Activated CD4-positive, alpha-beta T cell treated with anti-CD3 and anti-CD28 coated beads, Interleukin-2, Interleukin-6, amounts not matched to agents 100 ng/mL and 50 ng/mL, durations not matched to agents 16 hours and 8 hours (primary cell): ENCODE measurements at regions not wholly inside any gene's neighbourhood (a gene's known extent, or its start where the extent isn't known, plus 50 kb on each side); places are given as distances from the start of the nearest gene placed in this dataset.
"Not testable (repeated sequence)": the region's sequence is repeated elsewhere in the genome, so short reads cannot be mapped to it uniquely, and the experiment has no call there.

Source experiments
- DNase-seq: peaks from one replicate; pipeline ENCODE4 v3.0.0-alpha.2; 2020

DNA sequence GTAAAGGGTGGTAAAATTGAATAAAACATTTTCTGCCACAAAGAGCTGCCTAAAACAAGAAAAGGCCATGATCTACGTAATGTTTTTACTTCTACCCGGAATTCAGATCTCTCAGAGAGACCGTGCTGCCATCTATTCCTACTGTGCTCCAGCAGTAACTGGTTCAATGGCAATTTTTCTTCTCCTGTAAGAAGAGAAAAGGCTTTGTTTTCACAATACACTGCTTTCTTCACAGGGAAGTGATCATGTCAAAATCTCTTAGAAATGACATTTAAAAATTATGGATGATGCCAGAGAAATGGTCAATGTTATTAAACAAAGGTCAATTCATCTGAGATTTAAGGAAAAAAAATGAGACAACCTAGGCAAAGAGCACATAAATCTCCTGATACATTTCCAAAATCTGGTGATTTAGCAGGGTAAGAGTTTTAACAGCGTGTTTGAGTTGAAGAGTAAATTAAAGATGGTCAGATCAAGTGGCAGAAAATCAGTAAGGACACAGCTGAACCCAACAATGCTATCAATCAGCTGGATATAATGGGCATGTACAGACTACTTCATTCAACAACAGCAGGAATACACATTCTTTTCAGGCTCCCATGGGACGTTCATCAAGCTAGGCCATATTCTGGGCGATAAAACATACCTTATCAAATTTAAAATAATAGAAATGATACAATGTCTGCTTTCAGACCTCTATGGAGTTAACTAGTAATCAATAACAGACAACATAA, 523.1 kb downstream of the CHSY3 start:
- DNase-seq = no peak

DNA sequence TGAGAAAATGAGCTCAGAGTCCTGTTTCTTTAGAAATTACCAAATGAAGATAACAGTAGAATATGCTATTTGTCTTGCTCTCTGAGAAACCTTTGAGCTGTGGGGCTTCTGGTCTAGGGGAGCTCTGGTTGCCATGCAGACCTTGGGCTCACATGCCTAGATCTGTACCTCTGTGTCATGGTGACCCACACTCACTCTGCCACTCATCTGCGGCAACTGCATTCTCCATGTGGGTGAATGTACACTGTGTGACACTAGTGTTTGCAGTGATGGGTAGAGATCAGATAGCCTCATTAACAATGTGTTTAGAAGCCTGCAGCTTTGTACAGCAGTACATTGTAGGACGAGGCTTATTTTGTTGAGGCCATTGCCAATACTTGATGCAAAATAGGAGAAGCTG, 521.2 kb downstream of the CHSY3 start:
- no peak for DNase-seq

DNA sequence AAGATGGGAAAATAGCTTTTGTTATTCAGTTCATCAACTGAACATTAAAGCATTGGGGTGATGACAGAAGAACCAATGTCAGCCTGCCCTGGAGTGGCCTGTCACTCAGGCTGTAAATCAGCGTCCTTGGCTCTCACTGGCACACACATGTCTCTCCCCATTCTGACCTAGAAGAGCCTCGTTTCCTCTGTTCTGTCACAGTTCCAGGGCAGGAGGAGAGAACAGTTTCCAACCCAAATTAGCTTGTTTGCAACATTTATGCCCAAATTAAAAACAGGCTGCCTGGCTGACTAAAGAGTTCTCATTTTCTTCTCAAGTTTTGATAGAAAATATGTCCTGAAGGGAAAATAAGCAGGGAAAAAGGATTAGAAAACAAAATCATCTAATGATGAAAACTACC, 520.1 kb downstream of the CHSY3 start:
- no peak for DNase-seq

DNA sequence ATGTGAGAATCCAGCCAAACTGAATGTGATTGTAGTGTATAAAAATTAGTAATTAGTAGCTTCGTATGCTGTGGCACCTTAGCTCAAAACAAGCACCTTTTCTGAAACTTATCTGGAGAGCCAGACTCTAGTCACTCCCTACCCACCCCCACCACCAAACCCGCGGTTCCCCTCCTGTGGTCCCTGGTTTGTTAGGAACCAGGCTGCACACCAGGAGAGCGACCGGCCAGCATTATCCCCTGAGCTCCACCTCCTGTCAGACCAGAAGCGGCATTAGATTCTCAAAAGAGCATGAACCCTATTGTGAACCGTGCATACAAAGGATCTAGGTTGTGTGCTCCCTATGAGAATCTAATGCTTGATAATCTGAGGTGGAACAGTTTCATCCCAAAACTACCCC, 498.6 kb downstream of the CHSY3 start:
- no peak for DNase-seq

DNA sequence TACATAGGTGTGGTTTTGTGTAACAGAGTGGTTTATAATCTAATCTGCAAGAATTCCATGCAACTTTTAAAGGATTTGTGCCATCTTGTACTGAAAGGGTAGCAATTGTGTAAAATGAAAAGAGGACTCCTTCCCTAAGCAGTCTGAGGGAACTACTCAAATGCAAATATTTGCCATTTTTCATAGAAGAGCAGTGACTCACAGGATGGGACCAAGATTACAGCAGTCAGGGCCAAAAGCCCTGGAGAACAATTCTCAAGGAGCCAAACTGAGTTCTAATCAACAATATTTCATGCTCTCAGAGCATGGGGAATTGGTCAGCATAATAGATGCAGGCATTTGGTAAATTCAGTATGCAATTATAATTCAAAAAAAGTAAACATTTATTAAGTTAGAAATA, 495.8 kb downstream of the CHSY3 start:
- no peak for DNase-seq

DNA sequence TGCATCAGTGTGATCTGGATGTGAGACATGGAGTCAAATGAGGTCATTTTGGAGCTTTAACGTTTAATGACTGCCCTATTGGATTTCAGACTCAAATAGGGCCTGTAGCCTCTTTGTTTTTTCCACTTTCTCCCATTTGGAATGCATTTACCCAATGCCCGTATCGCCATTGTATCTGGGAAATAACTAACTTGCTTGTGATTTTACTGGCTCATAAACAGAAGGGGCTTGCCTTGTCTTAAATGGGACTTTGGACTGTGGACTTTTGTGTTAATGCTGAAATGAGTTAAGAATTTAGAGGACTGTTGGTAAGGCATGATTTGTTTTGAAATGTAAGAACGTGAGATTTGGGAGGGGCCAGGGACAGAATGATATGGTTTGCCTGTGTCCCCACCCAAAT, 494.6 kb downstream of the CHSY3 start:
- DNase-seq = no peak

DNA sequence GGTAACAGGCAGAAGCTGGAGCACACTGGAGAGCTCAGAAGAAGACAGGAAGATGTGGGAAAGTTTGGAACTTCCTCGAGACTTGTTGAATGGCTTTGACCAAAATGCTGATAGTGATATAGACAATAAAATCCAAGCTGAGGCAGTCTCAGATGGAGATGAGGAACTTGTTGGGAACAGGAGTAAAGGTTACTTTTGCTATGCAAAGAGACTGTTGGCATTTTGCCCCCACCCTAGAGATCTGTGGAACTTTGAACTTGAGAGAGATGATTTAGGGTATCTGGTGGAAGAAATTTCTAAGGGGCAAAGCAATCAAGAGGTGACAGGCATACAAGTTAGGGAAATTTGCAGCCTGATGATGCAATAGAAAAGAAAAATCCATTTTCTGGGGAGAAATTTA, 493.5 kb downstream of the CHSY3 start:
- not testable (repeated sequence) for DNase-seq

DNA sequence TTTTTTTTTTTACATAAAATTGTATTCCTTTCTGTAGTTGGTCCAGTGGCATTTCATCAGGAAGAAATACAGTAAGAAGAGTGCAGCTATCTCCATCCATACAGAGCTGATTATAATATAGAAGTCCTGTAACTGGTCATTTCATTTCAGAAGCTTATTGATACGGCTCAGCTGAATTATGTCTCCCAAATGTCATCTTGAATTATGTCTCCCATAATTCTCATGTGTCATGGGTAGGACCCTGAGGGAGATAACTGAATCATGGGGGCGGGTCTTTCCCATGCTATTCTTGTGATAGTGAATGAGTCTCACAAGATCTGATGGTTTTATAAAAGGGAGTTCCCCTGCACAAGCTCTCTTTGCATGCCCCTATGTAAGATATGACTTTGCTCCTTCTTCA, 492.9 kb downstream of the CHSY3 start:
- no peak for DNase-seq

DNA sequence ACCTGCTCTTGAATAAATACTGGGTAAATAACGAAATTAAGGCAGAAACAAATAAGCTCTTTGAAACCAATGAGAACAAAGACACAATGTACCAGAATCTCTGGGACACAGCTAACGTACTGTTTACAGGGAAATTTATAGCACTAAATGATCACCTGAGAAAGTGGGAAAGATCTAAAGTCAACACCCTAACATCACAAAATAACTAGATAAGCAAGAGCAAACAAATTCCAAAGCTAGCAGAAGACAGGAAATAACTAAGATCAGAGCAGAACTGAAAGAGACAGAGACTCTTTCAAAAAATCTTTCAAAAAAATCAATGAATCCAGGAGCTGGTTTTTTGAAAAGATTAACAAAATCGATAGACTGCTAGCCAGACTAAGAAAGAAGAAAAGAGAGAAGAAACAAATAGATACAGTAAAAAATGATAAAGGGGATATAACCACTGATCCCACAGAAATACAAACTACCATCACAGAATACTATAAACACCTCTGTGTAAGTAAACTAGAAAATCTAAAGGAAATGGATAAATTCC, 487.5 kb downstream of the CHSY3 start:
- not testable (repeated sequence) for DNase-seq

DNA sequence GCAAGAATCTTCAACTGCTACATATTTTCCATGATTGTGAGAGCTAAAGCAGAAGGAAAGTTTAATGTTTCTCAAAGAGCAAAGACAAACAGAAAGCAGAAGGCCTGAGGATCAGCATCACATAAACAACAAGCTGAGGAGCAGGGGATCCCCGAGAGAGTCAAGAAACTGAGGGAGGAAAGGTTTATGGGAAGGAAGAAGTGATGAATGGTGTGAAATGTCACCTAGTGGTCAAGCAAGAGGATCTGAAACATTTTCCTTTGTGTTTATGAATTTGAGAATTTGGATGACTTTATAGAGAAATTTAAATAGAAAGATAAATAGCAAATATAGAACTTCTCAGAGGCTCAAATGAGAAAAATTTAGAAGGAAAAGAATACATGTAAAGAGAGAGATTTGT, 481.9 kb downstream of the CHSY3 start:
- DNase-seq = no peak

DNA sequence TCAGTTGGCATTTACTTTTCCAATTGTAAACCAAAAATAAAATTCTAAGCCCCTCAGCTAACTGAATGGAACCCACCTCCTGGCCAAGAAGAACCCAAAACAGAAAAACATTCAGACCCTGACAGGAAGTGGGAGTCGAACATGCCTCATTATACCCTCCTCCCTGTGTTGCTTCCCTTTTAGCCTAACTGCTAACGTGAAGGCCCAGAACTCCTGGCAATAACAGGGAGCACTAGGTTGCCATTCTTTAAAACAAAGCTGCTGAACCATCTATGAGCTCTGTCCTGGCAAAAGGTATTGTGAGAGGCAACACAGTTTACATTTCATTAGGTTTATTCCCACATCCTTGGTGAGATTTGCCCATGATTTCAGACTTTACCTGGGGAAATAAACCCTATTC, 481.4 kb downstream of the CHSY3 start:
- DNase-seq = no peak

DNA sequence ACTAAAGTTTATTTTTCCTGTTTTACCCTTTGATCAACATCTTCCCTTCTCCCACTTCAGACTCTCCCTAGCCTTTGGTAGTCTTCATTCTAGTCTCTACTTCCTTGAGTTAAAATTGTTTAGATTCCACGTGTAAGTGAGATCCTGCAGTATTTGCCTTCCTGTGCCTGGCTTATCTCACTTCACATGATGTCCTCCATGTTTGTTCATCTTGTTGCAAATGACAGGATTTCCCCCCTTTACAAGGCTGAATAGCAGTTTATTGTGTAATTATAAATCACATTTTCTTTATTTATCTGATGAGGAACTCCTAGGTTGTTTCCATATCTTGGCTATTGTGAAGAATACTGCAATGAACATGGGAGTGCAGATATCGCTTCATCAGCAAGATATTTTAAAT, 461.7 kb downstream of the CHSY3 start:
- DNase-seq = no peak

DNA sequence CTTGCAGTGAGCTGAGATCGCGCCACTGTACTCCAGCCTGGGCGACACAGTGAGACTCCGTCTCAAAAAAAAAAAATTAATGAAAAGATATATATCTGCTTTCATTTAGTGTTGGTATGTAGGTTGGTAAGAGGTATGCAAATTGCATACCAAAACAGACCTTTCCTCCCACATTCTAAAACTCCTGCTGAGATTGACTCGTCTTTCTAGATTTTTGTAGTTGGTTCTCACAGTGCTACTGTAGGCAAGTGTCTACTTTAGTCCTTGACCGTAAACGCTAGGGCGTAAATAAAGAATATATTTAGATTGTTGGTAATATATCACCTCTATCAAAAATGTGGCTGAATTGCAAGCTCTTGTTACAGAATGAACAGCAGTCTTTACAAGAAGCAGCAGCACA, 445.9 kb downstream of the CHSY3 start:
- no peak for DNase-seq

DNA sequence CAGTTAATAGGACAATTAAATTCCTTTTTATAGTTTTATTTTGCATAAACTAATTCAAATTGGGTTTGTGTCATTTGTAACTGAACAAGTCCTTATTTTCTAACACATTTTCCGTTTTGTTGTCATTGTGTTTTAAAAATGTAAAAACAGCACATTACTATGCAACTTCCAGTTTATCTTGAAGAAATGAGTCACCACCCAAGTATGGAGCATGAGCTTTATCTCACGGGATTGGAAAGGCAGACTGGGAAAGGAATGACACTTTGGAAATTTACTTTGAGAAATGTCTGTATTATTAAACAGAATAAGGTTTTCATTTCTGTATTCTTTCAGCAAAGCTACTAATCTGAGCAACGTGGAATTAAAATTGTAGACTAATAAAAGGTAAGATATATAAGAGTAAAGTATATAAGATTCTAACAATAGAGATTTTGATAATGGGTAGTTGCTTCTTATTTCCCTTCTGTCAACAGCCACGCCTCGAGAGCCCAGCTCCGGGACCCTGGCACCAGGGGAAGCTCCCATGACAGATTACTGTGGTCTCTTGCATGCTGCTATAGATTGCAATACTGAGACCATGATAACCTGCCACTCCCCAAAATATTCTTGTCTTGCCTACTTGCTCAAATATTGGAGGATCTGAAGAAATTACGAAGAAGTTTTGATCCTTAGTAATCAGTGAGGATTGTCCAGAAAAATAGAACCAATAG, 433.1 kb downstream of the CHSY3 start:
- no peak for DNase-seq

DNA sequence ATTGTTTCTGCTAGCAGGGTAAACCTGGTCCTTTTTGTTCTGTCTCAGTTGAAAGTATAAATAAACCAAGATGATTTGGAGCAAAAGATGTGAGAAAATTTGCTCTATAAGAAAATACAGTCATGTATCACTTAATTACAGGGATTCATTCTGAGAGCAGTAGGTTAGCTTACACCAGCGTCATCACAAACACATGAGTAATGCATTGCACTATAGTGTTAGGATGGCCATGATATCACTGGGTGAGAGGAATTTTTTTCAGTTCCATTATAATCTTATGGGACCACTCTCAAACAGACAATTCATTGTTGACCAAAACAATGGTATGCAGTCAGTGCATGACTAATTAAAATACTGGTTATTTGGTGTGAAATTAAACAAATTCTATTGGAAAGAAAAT, 430.9 kb downstream of the CHSY3 start:
- DNase-seq = no peak

DNA sequence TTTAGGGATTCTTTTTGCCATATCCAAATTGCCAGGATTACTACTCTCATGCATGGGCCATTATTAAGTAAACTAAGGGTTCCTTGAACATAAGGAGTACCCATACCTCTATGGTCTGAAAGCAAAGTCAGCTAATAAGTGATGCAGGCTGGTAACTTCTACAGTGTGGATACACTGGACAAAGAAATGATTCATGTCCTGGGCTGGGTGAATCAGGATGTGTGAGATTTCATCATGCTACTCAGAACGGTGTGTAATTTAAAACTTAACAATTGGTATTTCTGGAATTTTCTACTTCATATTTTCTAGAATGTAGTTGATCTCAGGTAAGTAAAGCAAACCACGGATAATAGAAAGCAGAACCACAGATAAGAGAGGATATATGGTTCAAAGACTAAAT, 428.8 kb downstream of the CHSY3 start:
- no peak for DNase-seq

DNA sequence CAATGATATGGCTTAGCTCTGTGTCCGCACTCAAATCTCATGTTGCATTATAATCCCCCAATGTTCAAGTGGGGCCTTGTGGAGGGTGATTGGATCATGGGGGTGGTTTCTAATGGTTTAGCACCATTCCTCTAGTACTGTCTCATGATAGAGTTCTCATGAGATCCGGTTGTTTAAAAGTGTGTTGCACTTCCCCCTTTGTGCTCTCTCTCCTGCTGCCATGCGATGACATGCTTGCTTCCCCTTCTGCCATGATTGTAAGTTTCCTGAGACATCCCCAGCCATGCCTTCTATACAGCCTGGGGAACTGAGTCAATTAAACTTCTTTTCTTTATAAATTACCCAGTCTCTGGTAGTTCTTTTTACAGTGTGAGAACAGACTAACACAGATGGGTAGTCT, 427.1 kb downstream of the CHSY3 start:
- no peak for DNase-seq

DNA sequence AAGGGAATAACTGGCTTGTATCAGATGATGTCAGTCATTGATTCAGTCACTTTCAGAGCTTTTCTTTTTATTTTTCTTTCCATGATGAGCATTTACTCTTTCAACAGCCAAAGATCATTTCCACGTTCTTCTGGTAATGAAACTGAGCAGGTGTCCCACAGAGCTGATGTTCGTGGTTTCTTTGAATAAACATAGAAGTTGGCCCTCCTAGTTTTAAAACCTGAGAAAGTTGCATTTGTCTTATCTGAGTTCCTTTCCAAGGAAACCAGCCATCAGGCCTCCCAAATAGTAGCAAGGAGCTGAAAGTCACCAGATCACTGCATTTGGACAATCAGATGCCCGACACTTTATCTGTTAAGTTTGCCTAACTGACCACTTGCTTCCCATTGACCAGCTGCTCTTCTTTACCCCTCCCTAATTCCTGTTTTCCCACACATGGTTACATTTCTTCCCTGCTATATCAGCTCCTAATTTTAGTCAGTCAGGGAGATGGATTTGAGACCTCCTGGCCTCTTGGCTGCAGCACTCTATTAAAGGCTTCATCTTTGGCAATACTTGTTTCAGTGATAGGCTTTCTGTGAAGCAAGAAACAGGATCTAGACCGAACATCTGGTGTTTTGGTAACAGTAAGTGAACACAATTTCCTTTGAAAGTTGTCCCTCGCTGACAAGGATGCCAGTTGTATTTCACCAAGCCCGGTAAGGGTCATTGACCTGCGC, 420.8 kb downstream of the CHSY3 start:
- DNase-seq = no peak

DNA sequence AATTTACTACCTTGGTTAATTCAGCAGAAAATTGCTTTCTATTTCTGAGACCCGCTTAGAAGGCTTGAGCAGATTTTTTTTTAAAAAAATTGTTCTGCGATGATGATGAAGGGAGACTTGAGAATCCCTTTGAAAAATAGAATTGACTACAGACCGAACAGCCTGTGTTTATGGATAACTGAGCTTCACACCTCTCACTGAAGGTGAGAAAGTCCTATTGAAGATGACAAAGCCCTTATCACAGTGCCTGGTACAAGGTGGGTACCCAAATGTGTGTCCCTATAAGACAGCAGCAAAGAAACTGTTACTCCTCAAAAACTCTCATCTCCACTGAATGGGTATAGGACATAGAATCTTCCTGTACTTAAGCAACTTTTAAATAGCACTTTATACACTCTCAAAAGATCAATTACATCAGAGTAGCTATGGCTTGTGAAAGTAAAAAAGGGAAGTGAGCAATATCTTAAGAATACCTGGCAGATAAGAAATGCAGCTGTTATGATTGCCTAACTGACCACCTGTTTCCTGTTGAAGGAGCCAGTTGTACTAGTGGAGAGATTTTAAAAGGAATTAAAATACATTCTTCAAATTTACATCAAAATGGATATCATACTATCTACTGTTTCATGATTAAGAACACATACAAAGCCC, 419.7 kb downstream of the CHSY3 start:
- no peak for DNase-seq

DNA sequence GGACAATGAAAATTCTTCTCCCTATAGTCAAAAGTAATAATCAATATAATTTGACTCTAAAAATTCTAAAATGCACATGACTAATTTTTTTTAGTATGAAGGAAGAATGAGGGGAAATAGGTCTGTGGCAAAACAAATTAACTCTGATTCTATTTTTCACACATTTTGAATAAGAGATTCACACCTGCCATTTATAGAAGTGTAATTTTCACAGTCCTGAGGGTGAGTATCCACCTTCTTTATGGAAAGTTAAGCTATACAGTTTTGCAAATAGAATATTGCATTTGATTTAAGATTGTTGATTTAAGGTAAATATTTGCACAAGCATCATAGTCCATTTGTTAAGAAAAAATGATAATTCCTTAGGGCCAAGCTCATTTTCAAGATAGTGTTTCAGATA, 417.7 kb downstream of the CHSY3 start:
- DNase-seq = no peak

DNA sequence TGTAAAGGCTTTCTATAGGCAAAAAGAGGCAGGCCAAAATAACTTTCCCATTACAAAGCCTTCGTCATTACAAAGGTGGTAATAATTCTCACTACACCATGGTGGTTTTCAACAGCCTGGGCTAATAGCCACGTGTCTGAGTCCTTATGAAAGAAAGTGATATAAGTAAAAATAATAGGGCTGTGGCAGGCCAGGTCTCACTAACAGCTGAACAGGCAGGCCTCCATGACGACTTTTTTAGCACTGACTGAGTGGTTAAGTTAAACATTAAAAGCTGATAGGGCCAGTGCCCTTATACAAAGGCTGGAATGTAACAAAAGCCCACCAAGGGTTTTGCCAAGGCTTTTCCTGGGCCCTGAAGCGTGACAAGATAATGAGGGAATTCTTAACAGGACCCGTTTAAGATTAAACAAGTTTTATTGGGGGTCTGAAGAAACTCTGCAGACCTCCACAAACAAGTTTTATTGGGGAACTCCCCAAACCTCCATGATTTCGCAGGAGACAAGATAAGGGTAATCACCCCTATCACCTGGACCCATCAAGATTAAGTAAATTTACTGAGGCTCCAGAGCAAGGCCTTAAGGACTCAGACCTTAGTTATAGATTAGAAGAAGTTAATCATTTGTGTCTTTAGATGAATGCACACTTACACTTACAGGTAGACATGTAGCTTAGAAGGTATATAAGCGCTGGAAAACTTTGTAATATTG, 412.9 kb downstream of the CHSY3 start:
- no peak for DNase-seq

DNA sequence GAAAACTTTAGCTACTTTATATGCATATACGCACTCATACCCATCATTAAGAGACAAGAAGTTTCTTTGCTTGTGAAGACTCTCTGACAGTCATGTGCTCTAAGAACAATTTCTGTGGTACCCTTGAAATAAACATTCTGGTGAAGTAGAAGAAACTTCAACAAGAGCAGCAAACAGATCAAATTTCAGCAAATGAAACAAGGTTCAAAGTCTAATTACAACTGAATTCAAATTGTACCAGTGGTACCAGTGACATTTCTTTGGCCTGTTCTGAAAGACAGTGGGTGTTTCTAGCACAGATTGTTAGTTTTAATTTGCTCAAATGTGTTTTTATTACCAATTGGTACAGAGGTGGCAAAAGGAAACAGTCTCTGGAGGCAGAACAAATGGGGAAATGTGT, 391.0 kb downstream of the CHSY3 start:
- DNase-seq = no peak

DNA sequence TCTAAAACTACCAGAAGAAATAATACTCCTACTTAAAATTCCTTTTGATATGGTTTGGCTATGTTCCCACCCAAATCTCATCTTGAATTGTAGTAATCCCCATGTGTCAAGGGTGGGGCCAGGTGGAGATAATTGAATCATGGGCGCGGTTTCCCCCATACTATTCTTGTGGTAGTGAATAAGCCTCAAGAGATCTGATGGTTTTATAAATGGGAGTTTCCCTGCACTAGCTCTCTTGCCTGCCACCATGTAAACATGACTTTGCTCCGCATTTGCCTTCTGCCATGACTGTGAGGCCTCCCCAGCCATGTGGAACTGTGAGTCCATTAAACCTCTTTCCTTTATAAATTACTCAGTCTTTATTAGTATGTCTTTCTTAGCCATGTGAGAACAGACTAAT, 390.5 kb downstream of the CHSY3 start:
- DNase-seq = not testable (repeated sequence)
